Neutrophil (primary cell): ENCODE measurements at regions not wholly inside any gene's neighbourhood (a gene's known extent, or its start where the extent isn't known, plus 50 kb on each side); places are given as distances from the start of the nearest gene placed in this dataset.

Experiments used
- H3K27ac ChIP-seq: fragments of 200-600 bp; sonication (generic); 2 replicates; pipeline ENCODE4 v1.5.1; 2016; ENCODE audit warnings: mild to moderate bottlenecking, moderate library complexity
- H3K27me3 ChIP-seq: fragments of 200-600 bp; sonication (generic); 2 replicates; pipeline ENCODE4 v1.6.0; 2016; ENCODE audit warnings: mild to moderate bottlenecking
- H3K36me3 ChIP-seq: fragments of 200-600 bp; sonication (generic); 2 replicates; pipeline ENCODE4 v1.5.1; 2017
- H3K4me1 ChIP-seq, 2 experiments: fragments of 200-600 bp in 1 of 2; sonication (generic) in 1 of 2; 1 replicate in 1 of 2; 2 replicates in 1 of 2; pipeline versions ENCODE4 v1.5.1 to v1.6.1; 2013 to 2016; ENCODE audit warnings: low read depth in 1 of 2, low read length in 1 of 2, mild to moderate bottlenecking in 1 of 2, moderate library complexity in 1 of 2; ENCODE audit not compliant: control insufficient read depth in 1 of 2, insufficient read depth in 1 of 2
- H3K4me3 ChIP-seq, 2 experiments: fragments of 200-600 bp in 1 of 2; sonication (generic) in 1 of 2; 1 replicate in 1 of 2; 2 replicates in 1 of 2; pipeline ENCODE4 v1.5.1; 2013 to 2016; ENCODE audit warnings: low read depth in 1 of 2, low read length in 1 of 2, mild to moderate bottlenecking in 1 of 2, moderate library complexity in 1 of 2
- H3K9me3 ChIP-seq: fragments of 200-600 bp; sonication (generic); 2 replicates; pipeline ENCODE4 v1.5.1; 2016
- TF ChIP-seq, protein P1 (sequence below): fragments of 200-600 bp; sonication (generic); IDR thresholded peaks from 2 replicates; pipeline ENCODE4 v1.5.1; 2016; ENCODE audit warnings: antibody characterized with exemption

DNA sequence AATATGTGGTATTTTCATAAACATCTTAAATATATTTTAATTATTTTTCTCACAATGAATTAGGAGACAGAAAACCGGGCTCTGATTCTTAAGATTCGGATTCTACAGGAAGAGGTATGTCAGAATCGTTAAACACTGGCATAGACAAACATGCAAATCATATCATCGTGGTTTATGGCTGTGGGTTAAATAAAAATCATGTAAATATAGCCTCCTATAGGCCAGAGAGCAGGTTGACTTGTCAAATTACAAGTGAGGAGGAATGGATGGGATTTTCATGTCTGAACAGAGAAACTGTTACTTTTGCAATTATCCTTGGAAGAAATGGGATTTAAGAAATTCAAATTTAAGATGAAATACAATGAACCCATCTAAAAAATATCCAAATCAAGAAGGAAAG, 74.9 kb upstream of the BCAT1 start:
- H3K27me3 ChIP-seq: no peaks in the 10 kb centered on the region
- no peak overlapping the region for H3K27ac ChIP-seq
- no peaks in the 10 kb centered on the region for H3K36me3 ChIP-seq
- no peaks in the 10 kb centered on the region for H3K9me3 ChIP-seq
- H3K4me1 ChIP-seq: no peaks in the 10 kb centered on the region
- TF ChIP-seq, protein P1, sequence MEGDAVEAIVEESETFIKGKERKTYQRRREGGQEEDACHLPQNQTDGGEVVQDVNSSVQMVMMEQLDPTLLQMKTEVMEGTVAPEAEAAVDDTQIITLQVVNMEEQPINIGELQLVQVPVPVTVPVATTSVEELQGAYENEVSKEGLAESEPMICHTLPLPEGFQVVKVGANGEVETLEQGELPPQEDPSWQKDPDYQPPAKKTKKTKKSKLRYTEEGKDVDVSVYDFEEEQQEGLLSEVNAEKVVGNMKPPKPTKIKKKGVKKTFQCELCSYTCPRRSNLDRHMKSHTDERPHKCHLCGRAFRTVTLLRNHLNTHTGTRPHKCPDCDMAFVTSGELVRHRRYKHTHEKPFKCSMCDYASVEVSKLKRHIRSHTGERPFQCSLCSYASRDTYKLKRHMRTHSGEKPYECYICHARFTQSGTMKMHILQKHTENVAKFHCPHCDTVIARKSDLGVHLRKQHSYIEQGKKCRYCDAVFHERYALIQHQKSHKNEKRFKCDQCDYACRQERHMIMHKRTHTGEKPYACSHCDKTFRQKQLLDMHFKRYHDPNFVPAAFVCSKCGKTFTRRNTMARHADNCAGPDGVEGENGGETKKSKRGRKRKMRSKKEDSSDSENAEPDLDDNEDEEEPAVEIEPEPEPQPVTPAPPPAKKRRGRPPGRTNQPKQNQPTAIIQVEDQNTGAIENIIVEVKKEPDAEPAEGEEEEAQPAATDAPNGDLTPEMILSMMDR: no peak
- H3K4me3 ChIP-seq: no peak overlapping the region

DNA sequence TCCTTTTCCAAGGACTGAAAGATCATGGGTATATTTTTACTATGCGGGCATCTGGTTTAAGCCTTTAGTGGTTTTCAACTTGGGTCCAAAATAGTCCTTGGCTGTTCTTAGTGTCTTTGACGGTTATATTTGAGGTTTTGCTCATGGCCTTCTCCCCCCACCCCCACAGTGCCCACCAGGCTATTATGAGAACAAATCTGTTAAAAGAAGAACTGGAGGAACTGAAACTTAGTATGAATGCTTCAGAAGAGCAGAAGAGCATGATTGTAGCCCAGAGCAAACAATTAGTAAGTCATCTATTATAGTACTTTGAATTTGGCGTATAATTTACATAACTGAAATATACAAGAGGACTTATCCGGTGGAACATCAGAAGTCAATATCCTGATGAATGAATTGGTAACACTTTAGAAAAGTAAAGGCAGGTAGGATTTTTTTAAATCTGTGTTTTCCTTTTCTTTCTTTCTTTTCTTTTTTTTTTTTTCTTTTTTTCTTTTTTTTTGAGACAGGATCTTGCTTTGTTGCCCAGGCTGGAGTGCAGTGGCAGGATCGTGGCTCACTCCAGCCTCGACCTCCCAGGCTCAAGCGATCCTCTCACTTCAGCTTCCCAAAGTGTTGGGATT, 71.8 kb upstream of the BCAT1 start:
- no peak overlapping the region for H3K4me3 ChIP-seq
- no peaks in the 10 kb centered on the region for H3K9me3 ChIP-seq
- no peak overlapping the region for H3K27ac ChIP-seq
- TF ChIP-seq, protein P1: no peak
- no peaks in the 10 kb centered on the region for H3K4me1 ChIP-seq
- no peaks in the 10 kb centered on the region for H3K27me3 ChIP-seq
- H3K36me3 ChIP-seq: no peaks in the 10 kb centered on the region

DNA sequence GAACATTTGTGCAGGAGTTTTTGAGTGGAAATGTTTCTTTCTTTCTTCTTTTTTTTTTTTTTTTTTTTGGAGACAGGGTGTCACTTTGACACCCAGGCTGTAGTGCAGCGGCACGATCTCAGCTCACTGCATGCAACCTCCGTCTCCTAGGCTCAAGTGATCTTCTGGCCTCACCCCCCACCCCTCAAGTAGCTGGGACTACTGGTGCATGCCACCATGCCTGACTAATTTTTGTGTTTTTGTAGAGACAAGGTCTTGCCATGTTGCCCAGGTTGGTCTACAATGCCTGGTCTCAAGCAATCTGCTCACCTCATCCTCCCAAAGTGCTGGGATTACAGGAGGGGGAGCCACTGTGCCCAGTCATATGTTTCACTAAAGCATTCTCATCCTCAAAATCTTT, 69.2 kb upstream of the BCAT1 start:
- H3K27ac ChIP-seq: no peak overlapping the region
- no peaks in the 10 kb centered on the region for H3K36me3 ChIP-seq
- TF ChIP-seq, protein P1: no peak
- H3K27me3 ChIP-seq: no peaks in the 10 kb centered on the region
- H3K4me1 ChIP-seq: no peaks in the 10 kb centered on the region
- no peaks in the 10 kb centered on the region for H3K9me3 ChIP-seq
- H3K4me3 ChIP-seq: no peak overlapping the region

DNA sequence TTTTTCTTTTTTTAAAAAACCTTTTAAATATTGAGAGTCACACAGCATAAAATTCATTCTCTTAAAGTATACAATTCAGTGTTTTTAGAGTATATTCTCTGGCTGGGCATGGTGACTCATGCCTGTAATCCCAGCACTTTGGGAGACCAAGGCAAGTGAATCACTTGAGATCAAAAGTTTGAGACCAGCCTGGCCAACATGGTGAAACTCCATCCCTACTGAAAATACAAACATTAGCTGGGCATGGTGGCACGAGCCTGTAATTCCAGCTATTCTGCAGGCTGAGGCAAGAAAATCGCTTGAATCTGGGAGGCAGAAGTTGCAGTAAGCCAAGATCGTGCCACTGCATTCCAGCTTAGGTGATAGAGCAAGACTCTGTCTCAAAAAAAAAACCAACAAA, 68.4 kb upstream of the BCAT1 start:
- Histone ChIP-seq H3K9me3 (no peaks in the 10 kb centered on the region), H3K4me1 (no peaks in the 10 kb centered on the region), H3K36me3 (no peaks in the 10 kb centered on the region), H3K27ac (no peak overlapping the region), H3K4me3 (no peak overlapping the region), H3K27me3 (no peaks in the 10 kb centered on the region)
- TF ChIP-seq, protein P1: no peak

DNA sequence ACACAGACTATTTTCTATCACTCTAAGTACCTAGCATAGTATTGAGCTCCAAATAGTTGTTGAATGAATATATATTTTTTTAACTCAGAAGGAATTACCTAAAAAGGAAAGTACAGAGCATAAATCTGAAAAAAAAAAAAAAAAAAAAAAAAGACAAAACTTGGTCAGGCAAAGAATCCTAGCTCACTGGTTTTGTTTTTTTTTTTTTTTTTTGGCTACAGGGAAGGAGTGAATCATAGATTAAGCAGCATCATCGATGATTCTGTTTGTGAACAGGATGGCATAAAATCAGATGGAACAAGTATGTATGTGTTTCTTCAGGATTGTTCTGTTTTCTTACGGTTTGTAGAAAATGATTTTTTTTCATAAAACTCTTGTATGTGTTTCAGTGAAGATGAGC, 66.1 kb upstream of the BCAT1 start:
- no peaks in the 10 kb centered on the region for H3K9me3 ChIP-seq
- H3K4me1 ChIP-seq: no peaks in the 10 kb centered on the region
- no peak overlapping the region for H3K27ac ChIP-seq
- no peak overlapping the region for H3K4me3 ChIP-seq
- TF ChIP-seq, protein P1: no peak
- H3K36me3 ChIP-seq: no peaks in the 10 kb centered on the region
- H3K27me3 ChIP-seq: no peaks in the 10 kb centered on the region

DNA sequence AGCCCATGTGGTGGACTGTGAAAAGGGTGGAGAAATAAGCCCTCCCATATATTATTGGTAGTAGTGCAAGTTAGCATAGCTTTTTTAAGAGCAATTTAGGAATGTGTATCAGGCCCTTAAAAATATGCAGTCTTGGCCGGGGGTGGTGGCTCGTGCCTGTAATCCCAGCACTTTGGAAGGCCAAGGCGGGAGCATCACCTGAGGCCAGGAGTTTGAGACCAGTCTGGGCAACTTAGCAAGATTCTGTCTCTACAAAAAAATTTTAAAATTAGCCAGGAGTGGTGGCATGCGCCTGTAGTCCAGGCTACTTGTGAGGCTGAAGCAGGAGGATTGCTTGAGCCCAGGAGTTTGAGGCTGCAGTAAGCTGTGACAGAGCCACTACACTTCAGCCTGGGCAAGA, 64.2 kb upstream of the BCAT1 start:
- TF ChIP-seq, protein P1: no peak
- Histone ChIP-seq H3K9me3 (no peaks in the 10 kb centered on the region), H3K27ac (no peak overlapping the region), H3K36me3 (no peaks in the 10 kb centered on the region), H3K4me3 (no peak overlapping the region), H3K4me1 (no peaks in the 10 kb centered on the region), H3K27me3 (no peaks in the 10 kb centered on the region)
